Body of pancreas (tissue), 4 donors: ENCODE measurements at regions not wholly inside any gene's neighbourhood (a gene's known extent, or its start where the extent isn't known, plus 50 kb on each side); places are given as distances from the start of the nearest gene placed in this dataset.

Source experiments
- POLR2A ChIP-seq, 3 donors: fragments of 450-650 bp; IDR thresholded peaks; one replicate each; pipeline ENCODE4 v1.6.1; 2016; ENCODE audit warnings: antibody characterized with exemption in 3 of 3, mild to moderate bottlenecking in 2 of 3
- TF ChIP-seq, protein P1 (sequence below), 7 experiments: fragments of 450-650 bp in 4 of 7; fragments of 200-600 bp in 3 of 7; sonication (generic) in 3 of 7; IDR thresholded peaks; one replicate each; pipeline ENCODE4 v1.5.1; 2016 to 2019; ENCODE audit warnings: antibody characterized with exemption in 7 of 7

DNA sequence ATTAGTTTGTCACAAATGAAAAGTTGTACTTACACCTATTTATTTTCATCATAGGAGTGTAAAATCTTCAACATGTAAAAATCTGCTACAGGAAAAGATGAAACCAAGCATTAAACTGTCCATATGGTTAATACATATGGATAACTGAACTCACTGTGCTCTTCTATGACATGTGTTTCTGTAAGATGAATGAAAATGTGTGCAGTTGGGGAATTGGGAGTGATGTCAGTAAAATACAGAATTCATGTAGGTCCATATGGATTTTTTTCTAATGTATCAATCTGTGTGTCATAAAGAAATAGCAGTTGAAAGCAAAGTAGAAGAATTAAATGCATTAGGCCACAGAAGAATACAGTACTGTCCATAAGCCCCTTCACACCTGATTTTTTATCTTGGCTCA, 178.4 kb upstream of the COL3A1 start:
- TF ChIP-seq, protein P1, sequence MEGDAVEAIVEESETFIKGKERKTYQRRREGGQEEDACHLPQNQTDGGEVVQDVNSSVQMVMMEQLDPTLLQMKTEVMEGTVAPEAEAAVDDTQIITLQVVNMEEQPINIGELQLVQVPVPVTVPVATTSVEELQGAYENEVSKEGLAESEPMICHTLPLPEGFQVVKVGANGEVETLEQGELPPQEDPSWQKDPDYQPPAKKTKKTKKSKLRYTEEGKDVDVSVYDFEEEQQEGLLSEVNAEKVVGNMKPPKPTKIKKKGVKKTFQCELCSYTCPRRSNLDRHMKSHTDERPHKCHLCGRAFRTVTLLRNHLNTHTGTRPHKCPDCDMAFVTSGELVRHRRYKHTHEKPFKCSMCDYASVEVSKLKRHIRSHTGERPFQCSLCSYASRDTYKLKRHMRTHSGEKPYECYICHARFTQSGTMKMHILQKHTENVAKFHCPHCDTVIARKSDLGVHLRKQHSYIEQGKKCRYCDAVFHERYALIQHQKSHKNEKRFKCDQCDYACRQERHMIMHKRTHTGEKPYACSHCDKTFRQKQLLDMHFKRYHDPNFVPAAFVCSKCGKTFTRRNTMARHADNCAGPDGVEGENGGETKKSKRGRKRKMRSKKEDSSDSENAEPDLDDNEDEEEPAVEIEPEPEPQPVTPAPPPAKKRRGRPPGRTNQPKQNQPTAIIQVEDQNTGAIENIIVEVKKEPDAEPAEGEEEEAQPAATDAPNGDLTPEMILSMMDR (IDR thresholded peaks at IDR 0.05): no peak
- no peak for TF ChIP-seq POLR2A (IDR thresholded peaks at IDR 0.05)
